ENCODE measurements at regions not wholly inside any gene's neighbourhood (a gene's known extent, or its start where the extent isn't known, plus 50 kb on each side); places are given as distances from the start of the nearest gene placed in this dataset.

GRCh38 chr5:68818057-68818695, 275.6 kb upstream of the SLC30A5 start:
- TF ChIP-seq RARA (CRISPR knock-in tag; IDR thresholded peaks at IDR 0.05) (no peak), ZNF142 (CRISPR knock-in tag; IDR thresholded peaks at IDR 0.05) (no peak), ZMYM2 (CRISPR knock-in tag; IDR thresholded peaks at IDR 0.05) (no peak), YEATS4 (CRISPR knock-in tag; IDR thresholded peaks at IDR 0.05; ENCODE audit: borderline replicate concordance) (no peak), DMTF1 (CRISPR knock-in tag; IDR thresholded peaks at IDR 0.05) (no peak)
- TF ChIP-seq, protein P1, sequence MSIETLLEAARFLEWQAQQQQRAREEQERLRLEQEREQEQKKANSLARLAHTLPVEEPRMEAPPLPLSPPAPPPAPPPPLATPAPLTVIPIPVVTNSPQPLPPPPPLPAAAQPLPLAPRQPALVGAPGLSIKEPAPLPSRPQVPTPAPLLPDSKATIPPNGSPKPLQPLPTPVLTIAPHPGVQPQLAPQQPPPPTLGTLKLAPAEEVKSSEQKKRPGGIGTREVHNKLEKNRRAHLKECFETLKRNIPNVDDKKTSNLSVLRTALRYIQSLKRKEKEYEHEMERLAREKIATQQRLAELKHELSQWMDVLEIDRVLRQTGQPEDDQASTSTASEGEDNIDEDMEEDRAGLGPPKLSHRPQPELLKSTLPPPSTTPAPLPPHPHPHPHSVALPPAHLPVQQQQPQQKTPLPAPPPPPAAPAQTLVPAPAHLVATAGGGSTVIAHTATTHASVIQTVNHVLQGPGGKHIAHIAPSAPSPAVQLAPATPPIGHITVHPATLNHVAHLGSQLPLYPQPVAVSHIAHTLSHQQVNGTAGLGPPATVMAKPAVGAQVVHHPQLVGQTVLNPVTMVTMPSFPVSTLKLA (IDR thresholded peaks at IDR 0.05), result no peak
- H3K36me3 ChIP-seq (replicated peaks in 1 of 2; ENCODE audit: control insufficient read depth in 1 of 2, insufficient read depth in 2 of 2, low read length in 2 of 2), result no peaks in the 10 kb centered on the region
- no peak overlapping the region for H3K4me2 ChIP-seq (ENCODE audit: low read depth, low read length)
- no peak overlapping the region for H3K27ac ChIP-seq (ENCODE audit: extremely low read length, insufficient read depth, low read length)
- no peak overlapping the region for H3K9ac ChIP-seq (ENCODE audit: insufficient read depth, low read depth, low read length)
- H3K4me1 ChIP-seq (ENCODE audit: insufficient read depth, low read length), result peaks cover 10% of the 10 kb centered on the region
- no peaks in the 10 kb centered on the region; the same call in 1 of the 2 replicates for H4K20me1 ChIP-seq (ENCODE audit: insufficient read depth, low read length)
- no TSS peak for BruUV-seq (replicated peaks)
- no peaks in the 10 kb centered on the region for H3K79me2 ChIP-seq (ENCODE audit: insufficient read depth, low read length)
- H3K27me3 ChIP-seq (ENCODE audit: control insufficient read depth in 1 of 2, insufficient read depth in 2 of 2, low read length in 2 of 2), result no peaks in the 10 kb centered on the region
- no peak overlapping the region for H3K4me3 ChIP-seq (replicated peaks in 1 of 3; ENCODE audit: insufficient read depth in 1 of 3, low read depth in 2 of 3, low read length in 3 of 3)
- FAIRE-seq, result no peak
- no peak for ATAC-seq
- 43% methylated on average over 11 of the region's 11 CpGs for WGBS (ENCODE audit: low lambda C conversion rate)
- ChIA-PET CTCF (ENCODE audit: low intra/inter-chr PET ratio, low total read pairs) (no interaction called here), POLR2A (no interaction called here)
- intact Hi-C loops (cut with micrococcal nuclease; ENCODE audit: unreplicated experiment), result no loop called here
- no peak overlapping the region for H2AFZ ChIP-seq (ENCODE audit: low read length)
- DNase-seq (ENCODE audit: low spot score), result no peak
- H3K9me3 ChIP-seq (ENCODE audit: low read length), result no peaks in the 10 kb centered on the region
- in situ Hi-C loops (cut with HindIII; ENCODE audit: extremely low pct_ligation_motif_present, low pct_unique_long_range_greater_than_20kb), result no loop called here

All from HepG2 (cell line).